Retina (tissue), 1 donor: ENCODE measurements at regions not wholly inside any gene's neighbourhood (a gene's known extent, or its start where the extent isn't known, plus 50 kb on each side); places are given as distances from the start of the nearest gene placed in this dataset.

ENCODE experiments used
- DNase-seq: peaks from one replicate; pipeline ENCODE4 v3.0.0-alpha.2; 2016

DNA sequence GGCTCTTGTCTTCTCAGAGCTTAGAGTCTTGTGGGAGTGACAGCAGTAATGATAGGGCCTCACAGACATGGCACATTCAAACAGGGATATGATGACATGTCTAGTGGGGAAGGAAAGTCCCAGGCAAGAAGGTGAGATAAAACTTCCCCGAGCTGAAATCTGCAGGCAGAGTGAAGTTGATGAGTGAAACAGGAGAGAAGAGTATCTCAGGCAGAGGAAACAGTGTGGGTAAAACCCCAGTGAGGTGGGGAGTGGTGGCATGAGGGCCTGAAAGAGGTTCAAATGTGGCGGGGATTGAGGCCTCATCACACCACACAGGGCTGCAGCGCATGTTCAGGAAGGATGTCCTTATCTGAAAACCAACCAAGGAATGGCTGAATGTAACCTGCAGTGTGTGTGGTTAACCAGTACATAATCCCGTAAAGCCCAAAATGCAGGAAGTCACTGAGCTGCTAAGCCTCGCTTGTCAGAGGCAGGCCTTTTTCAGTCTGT lies 153.8 kb upstream of the E2F8 start:
- DNase-seq: no peak

DNA sequence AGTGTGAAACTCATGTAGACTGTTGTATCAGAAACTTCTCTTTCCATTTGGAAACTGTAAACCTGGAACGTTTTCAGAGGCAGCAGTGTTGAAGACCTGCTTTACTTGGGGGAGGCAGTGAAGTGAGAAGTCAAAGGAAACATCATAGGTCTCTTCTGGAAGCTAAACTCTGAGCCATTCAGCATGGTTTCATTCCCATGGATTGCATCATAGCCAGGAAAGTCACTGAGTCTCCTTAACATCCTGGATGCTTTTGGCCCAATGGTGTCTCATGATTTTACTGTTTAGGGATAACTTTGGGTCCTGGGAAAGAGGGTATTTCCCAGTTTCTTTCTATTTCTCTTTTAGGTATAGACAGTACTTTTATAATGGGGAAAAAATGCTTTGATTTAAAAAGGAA lies 153.2 kb upstream of the E2F8 start:
- DNase-seq: no peak

GRCh38 chr11:19392847-19393518 lies 152.2 kb upstream of the E2F8 start:
- no peak for DNase-seq

DNA sequence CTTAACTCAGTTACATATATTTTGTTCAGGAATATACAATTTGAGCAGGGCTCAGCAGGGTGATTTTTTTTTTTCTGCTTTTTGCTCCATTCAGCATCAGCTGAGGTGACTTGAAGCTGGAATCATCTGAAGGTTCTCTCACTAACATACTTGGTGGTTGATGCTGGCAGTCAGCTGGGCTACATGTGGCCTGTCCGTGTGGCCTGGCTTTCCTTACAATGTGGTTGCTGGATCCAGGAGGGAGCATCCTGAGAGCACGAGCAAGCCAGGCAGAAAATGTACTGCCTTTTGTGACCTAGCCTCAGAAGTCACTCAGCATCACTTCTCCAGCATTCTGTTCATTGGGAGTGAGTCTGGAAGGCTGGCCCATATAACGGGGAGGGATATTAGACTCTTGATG lies 151.6 kb upstream of the E2F8 start:
- DNase-seq: no peak

GRCh38 chr11:19391652-19392051 lies 150.9 kb upstream of the E2F8 start:
- DNase-seq: no peak

DNA sequence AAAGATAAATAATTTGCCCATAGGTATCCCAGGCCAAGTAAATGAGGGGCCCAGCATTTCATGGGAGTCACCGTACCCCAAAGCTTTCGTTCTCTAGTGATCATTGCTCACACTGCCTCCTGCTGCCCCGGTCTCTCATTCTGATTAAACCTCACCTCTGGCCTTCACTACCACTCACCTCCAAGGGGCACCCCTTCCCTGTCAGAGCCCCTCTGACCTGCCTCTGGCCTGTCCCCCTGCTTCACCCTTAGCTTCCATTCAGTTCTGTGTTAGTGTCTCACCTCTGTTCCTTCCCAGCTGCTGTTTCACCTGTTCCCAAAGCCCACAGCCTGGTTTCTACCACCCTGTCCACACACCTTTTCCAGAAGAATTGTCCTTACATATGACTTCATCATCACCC lies 150.3 kb upstream of the E2F8 start:
- DNase-seq: no peak

DNA sequence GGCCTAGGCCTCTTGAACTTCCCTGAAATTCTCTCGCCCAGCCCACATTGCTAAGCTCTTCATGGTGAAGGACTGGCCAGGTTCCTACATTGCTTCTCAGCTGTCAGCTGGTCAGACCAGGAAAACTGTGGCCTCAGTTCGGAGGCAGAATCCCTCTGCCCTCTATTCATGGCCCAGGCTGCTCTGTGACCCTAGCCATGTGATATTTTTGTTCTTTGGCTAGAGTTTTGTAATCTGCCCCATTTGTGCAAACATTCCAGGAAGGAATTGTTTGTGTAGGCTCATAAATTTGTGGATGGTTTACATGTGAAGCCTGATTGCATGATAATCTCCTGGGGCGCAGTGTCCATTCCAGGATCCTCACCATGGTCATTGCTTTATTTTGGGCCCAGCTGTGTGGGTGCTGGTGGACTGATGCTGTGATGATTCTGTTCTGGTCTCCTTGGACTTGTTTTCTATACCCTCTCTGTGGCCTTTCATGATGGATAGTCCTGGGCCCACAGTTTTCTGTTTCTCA lies 149.1 kb upstream of the E2F8 start:
- DNase-seq: no peak

GRCh38 chr11:19382131-19382611 lies 141.4 kb upstream of the E2F8 start:
- peak; percentile 79 for DNase-seq

- DNase-seq: no peak
Observed at GRCh38 chr11:19380375-19380774, 139.6 kb upstream of the E2F8 start.

DNA sequence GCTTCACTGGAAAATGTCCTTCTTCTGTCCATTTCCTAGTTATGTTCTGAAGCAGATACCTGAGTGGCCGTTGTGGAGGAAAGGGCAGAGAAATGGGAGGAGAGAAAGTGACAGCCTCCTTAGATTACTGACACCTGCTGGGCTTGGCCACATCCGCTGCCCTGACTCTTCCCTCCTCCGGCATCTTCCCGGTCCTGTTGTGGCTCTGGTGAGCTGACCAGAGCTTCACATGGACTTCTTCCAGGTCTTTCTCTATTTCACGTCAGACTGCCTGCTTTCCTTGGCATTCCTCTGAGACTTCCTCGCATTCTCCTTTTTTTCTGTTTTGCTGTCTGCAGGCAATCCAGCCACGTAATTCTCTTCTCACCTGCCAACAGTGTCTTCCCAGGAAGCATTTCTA lies 138.7 kb upstream of the E2F8 start:
- no peak for DNase-seq

GRCh38 chr11:19378814-19379213 lies 138.1 kb upstream of the E2F8 start:
- no peak for DNase-seq

GRCh38 chr11:19377881-19378280 lies 137.1 kb upstream of the E2F8 start:
- DNase-seq: peak; percentile 42

DNA sequence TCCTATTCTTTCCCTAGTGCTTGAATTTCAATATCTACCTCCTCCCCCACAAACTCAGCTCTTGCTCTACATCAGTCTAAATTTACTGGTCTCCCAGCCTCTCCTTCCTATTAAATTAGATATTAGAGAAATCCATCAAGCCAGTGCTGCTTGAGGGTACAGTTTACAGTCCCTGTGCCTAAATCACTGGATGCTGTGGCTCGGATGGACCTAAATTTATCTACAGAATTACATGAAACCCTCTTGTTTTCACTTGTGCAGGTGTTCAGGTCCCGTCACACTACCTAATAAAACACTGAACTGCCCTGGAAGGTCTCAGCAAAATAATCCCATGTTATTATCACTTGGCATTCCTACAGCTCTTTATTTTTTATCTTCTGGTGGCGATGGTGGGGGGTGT lies 134.7 kb upstream of the E2F8 start:
- DNase-seq: no peak

GRCh38 chr11:19374151-19374569 lies 133.4 kb upstream of the E2F8 start:
- DNase-seq: no peak

DNA sequence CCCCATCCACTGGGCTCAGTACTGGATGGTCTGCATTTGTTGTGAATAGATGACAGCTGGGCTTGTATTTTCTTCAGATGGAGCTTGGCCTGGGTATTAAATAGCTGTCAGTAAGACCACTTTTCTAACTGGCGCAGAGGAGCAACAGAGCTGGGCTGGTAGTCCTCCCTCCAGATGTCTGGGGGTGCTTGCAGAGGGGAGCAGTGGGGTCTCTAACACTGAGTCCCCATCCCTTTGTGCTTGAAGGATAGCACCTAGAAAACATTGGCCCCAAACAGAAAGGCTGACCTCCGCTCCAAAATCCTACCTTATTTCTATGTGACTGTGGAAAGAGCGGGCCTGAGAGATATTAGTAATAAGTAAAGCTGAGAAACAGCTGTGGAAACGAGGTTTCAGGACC lies 131.6 kb upstream of the E2F8 start:
- DNase-seq: no peak

DNA sequence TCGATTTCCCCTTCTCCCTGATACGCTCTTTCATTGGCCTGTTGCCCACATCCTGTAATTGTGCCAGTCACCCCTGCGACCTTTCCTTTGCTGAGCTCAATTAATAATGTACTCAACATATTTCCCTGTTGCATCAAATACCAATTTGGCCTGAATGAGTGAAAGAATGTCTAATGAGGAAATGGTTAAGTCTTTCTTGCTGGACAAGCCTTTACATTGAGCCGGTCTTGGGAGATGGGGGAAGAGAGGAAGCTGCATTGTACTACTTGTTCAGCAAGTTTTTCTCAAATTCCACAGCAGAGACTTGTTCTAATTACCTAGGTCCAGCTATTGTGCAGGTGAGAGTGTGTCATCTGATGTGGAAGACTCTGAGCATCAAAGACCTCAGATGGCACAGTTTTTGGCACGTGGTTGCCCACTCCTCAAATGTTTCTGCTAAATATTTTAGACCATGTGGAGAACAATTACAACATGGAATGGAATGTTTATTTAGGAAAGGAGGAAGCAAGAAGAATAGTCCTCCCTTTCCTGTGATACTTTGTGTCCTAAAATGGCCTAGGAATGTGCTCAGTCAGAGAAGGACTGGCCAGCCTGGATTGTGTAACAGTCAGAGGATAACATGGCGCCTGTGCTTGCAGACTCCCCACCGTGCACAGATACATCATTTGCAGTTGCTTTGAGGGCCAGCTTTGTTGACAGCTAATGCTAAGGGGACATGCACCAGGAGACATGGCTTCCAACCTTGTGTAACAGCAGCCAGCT lies 129.5 kb upstream of the E2F8 start:
- DNase-seq: no peak

GRCh38 chr11:19368726-19369375 lies 128.1 kb upstream of the E2F8 start:
- DNase-seq: no peak

DNA sequence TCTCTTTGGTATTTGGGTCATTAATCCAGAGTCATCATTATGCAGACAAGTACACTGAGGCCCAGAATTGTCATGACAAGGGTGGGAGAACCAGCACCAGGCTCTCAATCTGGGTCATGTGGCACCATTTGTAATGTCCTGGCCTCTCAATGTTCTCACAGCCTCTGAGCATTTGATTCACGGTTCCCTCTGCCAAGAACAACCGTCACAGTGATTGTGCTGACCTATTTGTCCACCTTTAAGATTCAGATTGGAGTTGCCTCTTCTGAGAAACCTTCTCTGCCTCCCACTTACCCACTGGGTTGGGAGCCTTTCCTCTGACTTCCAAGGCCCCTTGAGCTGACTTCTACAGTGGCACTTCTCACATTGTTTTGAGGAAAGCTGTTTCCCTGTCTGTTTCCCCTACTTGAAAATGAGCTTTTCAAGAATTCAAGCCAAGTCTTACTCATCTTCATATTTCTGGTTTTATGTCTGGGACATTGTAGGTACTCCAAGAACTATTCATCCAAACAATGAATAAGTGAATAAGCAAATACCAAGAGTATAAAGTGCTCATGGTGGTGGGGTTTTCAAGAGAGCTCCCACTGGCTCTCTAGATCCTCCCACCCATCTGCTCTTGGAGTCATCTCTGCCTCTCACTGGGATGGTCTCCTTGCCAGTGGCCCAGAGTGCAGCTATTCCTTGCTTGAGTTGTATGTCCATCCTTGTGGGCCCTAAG lies 126.4 kb upstream of the E2F8 start:
- no peak for DNase-seq

DNA sequence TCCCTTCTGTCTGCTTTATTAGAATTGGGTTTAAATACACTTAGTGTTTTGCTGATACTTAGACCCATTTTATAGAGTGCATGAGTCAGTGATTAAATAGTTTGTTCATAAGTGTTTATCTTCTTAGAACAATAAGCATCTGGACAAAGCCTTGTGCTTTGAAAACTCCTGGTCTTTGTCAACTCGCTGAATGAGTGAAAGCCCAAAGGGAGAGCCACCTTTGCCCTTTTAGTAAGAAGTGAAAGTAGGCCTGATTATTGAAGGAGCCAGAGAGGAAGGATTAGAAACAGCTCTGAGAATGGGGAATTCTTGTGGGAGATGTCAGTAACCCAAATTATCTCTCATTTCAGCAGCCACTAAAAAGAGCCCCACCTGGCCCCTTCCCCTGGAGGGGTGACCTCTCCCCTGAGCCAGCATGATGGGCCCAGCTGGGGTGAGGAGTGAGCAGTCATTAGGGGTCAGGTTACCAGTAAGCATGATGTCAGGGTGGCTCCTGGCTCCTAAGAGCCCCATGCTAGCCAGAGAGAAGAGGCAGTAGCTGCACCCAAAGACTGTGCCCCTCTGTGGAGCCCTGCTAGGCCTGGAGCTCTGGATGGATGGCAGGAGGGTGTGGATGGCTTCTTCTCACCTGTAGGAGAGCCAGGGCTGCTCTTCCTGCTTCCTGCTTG lies 125.1 kb upstream of the E2F8 start:
- no peak for DNase-seq

DNA sequence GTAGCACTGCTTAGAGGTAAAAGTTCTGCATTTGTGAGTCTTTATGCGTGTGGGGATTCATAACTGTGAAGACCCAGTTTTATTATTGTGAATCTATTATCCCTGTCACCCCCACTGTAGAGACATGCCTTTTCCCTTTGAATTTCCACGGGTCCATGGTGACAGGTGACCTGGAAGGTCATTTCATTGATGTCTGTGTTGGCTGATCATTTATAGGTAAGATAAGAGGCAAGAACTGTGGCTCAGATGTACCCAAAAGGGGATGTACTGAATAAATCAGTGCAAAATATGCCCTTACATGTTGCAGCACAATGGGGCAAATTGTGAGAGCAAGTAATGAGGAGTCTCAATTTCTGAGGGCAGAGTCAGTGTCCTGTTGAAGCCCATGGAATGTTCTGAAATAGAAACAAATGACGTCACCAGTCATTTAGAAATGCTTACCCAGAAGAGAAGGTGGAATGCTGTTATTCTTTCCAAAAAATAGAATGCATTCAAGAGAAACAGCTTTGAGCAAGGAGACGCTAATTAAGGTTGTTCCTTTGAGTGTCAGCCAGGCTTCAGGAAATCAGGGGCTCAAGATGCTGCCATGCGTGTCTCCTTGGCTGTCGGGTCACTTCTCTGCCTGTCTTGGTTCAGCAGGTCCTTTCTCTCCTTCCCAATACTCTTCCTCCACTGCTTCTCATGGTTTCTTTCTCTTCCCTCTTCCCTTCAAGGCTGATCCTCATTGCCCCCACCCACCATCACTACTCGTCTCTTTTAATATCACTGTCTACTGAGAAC lies 118.7 kb upstream of the E2F8 start:
- no peak for DNase-seq

- DNase-seq: no peak
Observed at GRCh38 chr11:19357943-19358342, 117.2 kb upstream of the E2F8 start.

GRCh38 chr11:19355601-19356000 lies 114.9 kb upstream of the E2F8 start:
- DNase-seq: no peak
